ENCODE measurements at regions not wholly inside any gene's neighbourhood (a gene's known extent, or its start where the extent isn't known, plus 50 kb on each side); places are given as distances from the start of the nearest gene placed in this dataset.

- no peak for DNase-seq
Measured at GRCh38 chr15:98203872-98204660, 243.6 kb downstream of the ARRDC4 start.

GRCh38 chr15:98207928-98208327, 247.4 kb downstream of the ARRDC4 start:
- DNase-seq, result no peak

- DNase-seq, result no peak
Measured at GRCh38 chr15:98213346-98213979, 253.0 kb downstream of the ARRDC4 start.

GRCh38 chr15:98216166-98216565, 255.7 kb downstream of the ARRDC4 start:
- DNase-seq, result no peak

- DNase-seq, result no peak
Measured at GRCh38 chr15:98217356-98217755, 256.9 kb downstream of the ARRDC4 start.

GRCh38 chr15:98221144-98221543, 260.6 kb downstream of the ARRDC4 start:
- DNase-seq, result no peak

- no peak for DNase-seq
Measured at GRCh38 chr15:98221577-98221976, 261.1 kb downstream of the ARRDC4 start.

GRCh38 chr15:98226149-98226548, 265.6 kb downstream of the ARRDC4 start:
- no peak for DNase-seq

GRCh38 chr15:98226578-98226977, 266.1 kb downstream of the ARRDC4 start:
- DNase-seq, result no peak

- no peak for DNase-seq
Measured at GRCh38 chr15:98228846-98229245, 268.3 kb downstream of the ARRDC4 start.

- no peak for DNase-seq
Measured at GRCh38 chr15:98230975-98231374, 270.5 kb downstream of the ARRDC4 start.

- DNase-seq, result no peak
Measured at GRCh38 chr15:98231696-98232440, 271.4 kb downstream of the ARRDC4 start.

- no peak for DNase-seq
Measured at GRCh38 chr15:98232761-98233160, 272.3 kb downstream of the ARRDC4 start.

- DNase-seq, result no peak
Measured at GRCh38 chr15:98233873-98234272, 273.4 kb downstream of the ARRDC4 start.

- no peak for DNase-seq
Measured at GRCh38 chr15:98240303-98240702, 279.8 kb downstream of the ARRDC4 start.

- DNase-seq, result no peak
Measured at GRCh38 chr15:98241032-98241554, 280.6 kb downstream of the ARRDC4 start.

- DNase-seq, result no peak
Measured at GRCh38 chr15:98257290-98257689, 296.8 kb downstream of the ARRDC4 start.

- DNase-seq, result no peak
Measured at GRCh38 chr15:98263787-98264186, 303.3 kb downstream of the ARRDC4 start.

- DNase-seq, result no peak
Measured at GRCh38 chr15:98266295-98266694, 305.8 kb downstream of the ARRDC4 start.

GRCh38 chr15:98268163-98268562, 307.7 kb downstream of the ARRDC4 start:
- DNase-seq, result no peak

- no peak for DNase-seq
Measured at GRCh38 chr15:98272625-98273024, 312.1 kb downstream of the ARRDC4 start.

- DNase-seq, result no peak
Measured at GRCh38 chr15:98276018-98276417, 315.5 kb downstream of the ARRDC4 start.

GRCh38 chr15:98277602-98278001, 317.1 kb downstream of the ARRDC4 start:
- DNase-seq, result no peak
